ENCODE measurements at regions not wholly inside any gene's neighbourhood (a gene's known extent, or its start where the extent isn't known, plus 50 kb on each side); places are given as distances from the start of the nearest gene placed in this dataset.

- TF ChIP-seq CTCF (IDR thresholded peaks at IDR 0.05; ENCODE audit: poor library complexity): no peak
- no peak for TF ChIP-seq EZH2 (IDR thresholded peaks at IDR 0.05; ENCODE audit: borderline replicate concordance)
- no peak for TF ChIP-seq EZH2phosphoT487 (IDR thresholded peaks at IDR 0.05; ENCODE audit: low read depth, severe bottlenecking, unreplicated experiment)
Measured at GRCh38 chr6:133183691-133184090, 57.5 kb upstream of the EYA4 start.
